AG04449 (cell line): ENCODE measurements at regions not wholly inside any gene's neighbourhood (a gene's known extent, or its start where the extent isn't known, plus 50 kb on each side); places are given as distances from the start of the nearest gene placed in this dataset.

ENCODE experiments used
- CTCF ChIA-PET: fragments of 350-600 bp; formaldehyde crosslinking; extraction: SDS; loops from one replicate; lab custom pipeline; 2021; ENCODE audit warnings: antibody characterized with exemption; lab: Yijun Ruan, JAX
- POLR2A ChIA-PET: fragments of 400-600, 350-600 bp; formaldehyde crosslinking; extraction: SDS; loops from one replicate; lab custom pipeline; 2020; ENCODE audit warnings: antibody characterized with exemption, inconsistent platforms; lab: Yijun Ruan, JAX
- DNase-seq: peaks from one replicate; pipeline ENCODE4 v3.0.0-alpha.2; 2010; ENCODE audit warnings: low read depth, low spot score
- H3K4me3 ChIP-seq: 2 replicates; pipeline ENCODE4 v1.5.1; 2011; ENCODE audit warnings: low read depth, mild to moderate bottlenecking, control low read depth, low read length
- CTCF ChIP-seq: IDR thresholded peaks from one replicate; pipeline ENCODE4 v1.5.1; 2011; ENCODE audit warnings: mild to moderate bottlenecking, moderate library complexity, low read length, control low read depth, inconsistent platforms; ENCODE audit not compliant: insufficient read depth; ENCODE audit errors: missing control alignments

GRCh38 chr16:85348911-85349334 is 236.7 kb upstream of the CIBAR2 start:
- DNase-seq = no peak
- CTCF ChIA-PET = interaction anchor here (1.3 to 2.0 kb wide), 5 partner anchors 15 to 370 kb away, joined by 3 to 9 read pairs (median 5); no protein-coding TSS in a partner anchor
- POLR2A ChIA-PET = no interaction called here

GRCh38 chr16:85349365-85350145 is 237.3 kb upstream of the CIBAR2 start:
- POLR2A ChIA-PET = no interaction called here
- H3K4me3 ChIP-seq = no peak overlapping the region
- CTCF ChIA-PET = interaction anchor here (1.8 kb wide), 1 partner anchor 16 kb away, joined by 9 read pairs; no protein-coding TSS in a partner anchor
- no peak for DNase-seq
- TF ChIP-seq CTCF = no peak

More at GRCh38 chr16:85348911-85349334, 236.7 kb upstream of the CIBAR2 start:
- no peak for TF ChIP-seq CTCF
- no peak overlapping the region for H3K4me3 ChIP-seq

- H3K4me3 ChIP-seq = no peak overlapping the region
- ChIA-PET POLR2A (no interaction called here), CTCF (interaction anchor here (0.8 kb wide), 1 partner anchor 21 kb away, joined by 3 read pairs; no protein-coding TSS in a partner anchor)
- no peak for DNase-seq
- no peak for TF ChIP-seq CTCF
These were observed 238.0 kb upstream of the CIBAR2 start for GRCh38 chr16:85350146-85350728.

- H3K4me3 ChIP-seq = no peak overlapping the region
- no peak for TF ChIP-seq CTCF
- POLR2A ChIA-PET = interaction anchor here (1.0 kb wide), 1 partner anchor 18 kb away, joined by 3 read pairs; no protein-coding TSS in a partner anchor
- peak; percentile 89 for DNase-seq
- CTCF ChIA-PET = interaction anchor here (0.8 kb wide), 1 partner anchor 22 kb away, joined by 3 read pairs; no protein-coding TSS in a partner anchor
These were observed 238.7 kb upstream of the CIBAR2 start for GRCh38 chr16:85350973-85351372.

GRCh38 chr16:85353013-85353412 is 240.7 kb upstream of the CIBAR2 start:
- no peak overlapping the region for H3K4me3 ChIP-seq
- ChIA-PET POLR2A (interaction anchor here (0.6 kb wide), 1 partner anchor 161 kb away, joined by 3 read pairs; no protein-coding TSS in a partner anchor), CTCF (interaction anchor here (1.0 to 4.4 kb wide), 3 partner anchors 16 to 100 kb away, joined by 3 to 18 read pairs (median 5); no protein-coding TSS in a partner anchor)
- no peak for DNase-seq
- no peak for TF ChIP-seq CTCF
